VCaP (cell line): ENCODE measurements at regions not wholly inside any gene's neighbourhood (a gene's known extent, or its start where the extent isn't known, plus 50 kb on each side); places are given as distances from the start of the nearest gene placed in this dataset.

ENCODE experiments used
- H3K27ac ChIP-seq: fragments of 450-650 bp; 2 replicates; pipeline ENCODE4 v1.5.1; 2017
- CTCF ChIP-seq: fragments of 450-650 bp; conservative IDR thresholded peaks from 2 replicates; pipeline ENCODE4 v1.5.1; 2017; ENCODE audit warnings: mild to moderate bottlenecking, moderate library complexity

- TF ChIP-seq CTCF: no peak
- H3K27ac ChIP-seq: no peak overlapping the region
Measured at GRCh38 chr4:32569861-32570260, 1849.7 kb downstream of the PCDH7 start.

GRCh38 chr4:32572366-32572765 lies 1852.2 kb downstream of the PCDH7 start:
- H3K27ac ChIP-seq: no peak overlapping the region
- TF ChIP-seq CTCF: no peak

- no peak for TF ChIP-seq CTCF
- no peak overlapping the region for H3K27ac ChIP-seq
Measured at GRCh38 chr4:32574803-32575202, 1854.6 kb downstream of the PCDH7 start.

- no peak overlapping the region for H3K27ac ChIP-seq
- TF ChIP-seq CTCF: no peak
Measured at GRCh38 chr4:32589097-32589496, 1868.9 kb downstream of the PCDH7 start.

- TF ChIP-seq CTCF: no peak
- H3K27ac ChIP-seq: no peak overlapping the region
Measured at GRCh38 chr4:32589853-32590252, 1869.7 kb downstream of the PCDH7 start.

- no peak overlapping the region for H3K27ac ChIP-seq
- no peak for TF ChIP-seq CTCF
Measured at GRCh38 chr4:32597354-32597753, 1877.2 kb downstream of the PCDH7 start.

GRCh38 chr4:32601848-32602247 lies 1881.7 kb downstream of the PCDH7 start:
- H3K27ac ChIP-seq: no peak overlapping the region
- TF ChIP-seq CTCF: no peak

- TF ChIP-seq CTCF: no peak
- no peak overlapping the region for H3K27ac ChIP-seq
Measured at GRCh38 chr4:32607978-32608377, 1887.8 kb downstream of the PCDH7 start.
